SU-DHL-6 (cell line): ENCODE measurements at regions not wholly inside any gene's neighbourhood (a gene's known extent, or its start where the extent isn't known, plus 50 kb on each side); places are given as distances from the start of the nearest gene placed in this dataset.

Experiments used
- H2AFZ ChIP-seq: fragments of 200-600 bp; sonication (generic); 2 replicates; pipeline ENCODE4 v1.6.1; 2014; ENCODE audit warnings: low read depth, mild to moderate bottlenecking, moderate library complexity, mixed read lengths, antibody characterized with exemption, low read length; ENCODE audit not compliant: severe bottlenecking
- H3F3A ChIP-seq: fragments of 200-600 bp; shearing (Covaris generic); 2 replicates; pipeline ENCODE4 v1.6.0; 2016; ENCODE audit warnings: antibody characterized with exemption, mild to moderate bottlenecking; ENCODE audit not compliant: insufficient read depth
- H3K27ac ChIP-seq: fragments of 200-600 bp; sonication (generic); 2 replicates; pipeline ENCODE4 v1.5.1; 2016; ENCODE audit warnings: low read depth, mild to moderate bottlenecking, low read length, moderate library complexity, mixed read lengths
- H3K27me3 ChIP-seq: fragments of 200-600 bp; sonication (generic), shearing (Covaris generic); 2 replicates; pipeline ENCODE4 v1.6.0; 2014; ENCODE audit warnings: mild to moderate bottlenecking, low read length
- H3K36me3 ChIP-seq: fragments of 200-600 bp; sonication (generic); 2 replicates; pipeline ENCODE4 v1.6.1; 2014; ENCODE audit warnings: mild to moderate bottlenecking, low read length, mixed read lengths
- H3K4me2 ChIP-seq: fragments of 300-600, 200-600 bp; shearing (Covaris generic), sonication (generic); 2 replicates; pipeline ENCODE4 v1.6.0; 2014; ENCODE audit warnings: low read length, low read depth, mild to moderate bottlenecking; ENCODE audit not compliant: poor library complexity, severe bottlenecking
- H3K4me3 ChIP-seq: fragments of 200-600 bp; sonication (generic); 2 replicates; pipeline ENCODE4 v1.5.1; 2014; ENCODE audit warnings: antibody characterized with exemption, low read length, mild to moderate bottlenecking, mixed read lengths; ENCODE audit not compliant: insufficient read depth, poor library complexity, severe bottlenecking
- H3K79me2 ChIP-seq: fragments of 200-600 bp; sonication (generic); 2 replicates; pipeline ENCODE4 v1.6.1; 2014; ENCODE audit warnings: mild to moderate bottlenecking, low read length, moderate library complexity; ENCODE audit not compliant: insufficient read depth
- H3K9ac ChIP-seq: fragments of 200-600 bp; sonication (generic); 2 replicates; pipeline ENCODE4 v1.7.0; 2014; ENCODE audit warnings: mild to moderate bottlenecking, low read length
- H3K9me2 ChIP-seq: fragments of 200-600 bp; sonication (generic); replicated peaks from 2 replicates; pipeline ENCODE4 v1.6.1; 2014; ENCODE audit warnings: low read length; ENCODE audit not compliant: insufficient read depth
- H3K9me3 ChIP-seq: fragments of 200-600 bp; sonication (generic); 2 replicates; pipeline ENCODE4 v1.6.1; 2014; ENCODE audit warnings: low read length, mixed read lengths; ENCODE audit not compliant: insufficient read depth
- H4K20me1 ChIP-seq: fragments of 200-600 bp; sonication (generic); 2 replicates; pipeline ENCODE4 v1.6.1; 2014; ENCODE audit warnings: low read depth, mild to moderate bottlenecking, antibody characterized with exemption, low read length, moderate library complexity, mixed read lengths
- EZH2phosphoT487 ChIP-seq: fragments of 200-600 bp; sonication (generic), shearing (Covaris generic); conservative IDR thresholded peaks from 2 replicates; pipeline ENCODE4 v1.6.1; 2018; ENCODE audit warnings: mild to moderate bottlenecking, antibody characterized with exemption, low read length, moderate library complexity, mixed read lengths
- TF ChIP-seq, protein P1 (sequence below): fragments of 200-600 bp; sonication (generic); IDR thresholded peaks from one replicate; pipeline ENCODE4 v1.5.1; 2017; ENCODE audit warnings: antibody characterized with exemption, mild to moderate bottlenecking, low read length, moderate library complexity; ENCODE audit not compliant: insufficient read depth, poor library complexity, severe bottlenecking

DNA sequence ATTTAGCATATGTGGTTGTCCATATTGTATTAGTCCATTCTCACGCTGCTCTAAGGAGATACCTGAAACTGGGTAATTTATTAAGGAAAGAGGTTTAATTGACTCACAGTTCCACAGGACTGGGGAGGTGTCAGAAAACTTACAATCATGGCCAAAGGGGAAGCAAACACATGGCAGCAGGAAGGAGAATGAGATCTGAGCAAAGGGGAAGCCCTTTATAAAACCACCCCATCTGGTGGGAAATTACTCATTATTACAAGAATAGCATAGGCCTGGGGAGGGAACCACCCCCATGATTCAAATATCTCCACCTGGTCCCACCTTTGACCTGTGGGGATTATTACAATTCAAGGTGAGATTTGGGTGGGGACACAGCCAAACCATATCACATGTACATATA, 122.6 kb upstream of the ANK2 start:
- Histone ChIP-seq H2AFZ (no peak overlapping the region), H3K4me3 (no peak overlapping the region), H3K4me2 (no peak overlapping the region), H3K27me3 (no peaks in the 10 kb centered on the region), H3F3A (no peaks in the 10 kb centered on the region), H3K9me3 (no peaks in the 10 kb centered on the region), H3K9me2 (no peaks in the 10 kb centered on the region), H3K9ac (no peak overlapping the region), H3K36me3 (no peaks in the 10 kb centered on the region), H4K20me1 (no peaks in the 10 kb centered on the region), H3K27ac (no peak overlapping the region), H3K79me2 (no peaks in the 10 kb centered on the region)
- TF ChIP-seq, protein P1, sequence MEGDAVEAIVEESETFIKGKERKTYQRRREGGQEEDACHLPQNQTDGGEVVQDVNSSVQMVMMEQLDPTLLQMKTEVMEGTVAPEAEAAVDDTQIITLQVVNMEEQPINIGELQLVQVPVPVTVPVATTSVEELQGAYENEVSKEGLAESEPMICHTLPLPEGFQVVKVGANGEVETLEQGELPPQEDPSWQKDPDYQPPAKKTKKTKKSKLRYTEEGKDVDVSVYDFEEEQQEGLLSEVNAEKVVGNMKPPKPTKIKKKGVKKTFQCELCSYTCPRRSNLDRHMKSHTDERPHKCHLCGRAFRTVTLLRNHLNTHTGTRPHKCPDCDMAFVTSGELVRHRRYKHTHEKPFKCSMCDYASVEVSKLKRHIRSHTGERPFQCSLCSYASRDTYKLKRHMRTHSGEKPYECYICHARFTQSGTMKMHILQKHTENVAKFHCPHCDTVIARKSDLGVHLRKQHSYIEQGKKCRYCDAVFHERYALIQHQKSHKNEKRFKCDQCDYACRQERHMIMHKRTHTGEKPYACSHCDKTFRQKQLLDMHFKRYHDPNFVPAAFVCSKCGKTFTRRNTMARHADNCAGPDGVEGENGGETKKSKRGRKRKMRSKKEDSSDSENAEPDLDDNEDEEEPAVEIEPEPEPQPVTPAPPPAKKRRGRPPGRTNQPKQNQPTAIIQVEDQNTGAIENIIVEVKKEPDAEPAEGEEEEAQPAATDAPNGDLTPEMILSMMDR, result no peak
- TF ChIP-seq EZH2phosphoT487, result no peak

- TF ChIP-seq, protein P1, result no peak
- no peak for TF ChIP-seq EZH2phosphoT487
- Histone ChIP-seq H3K27me3 (no peaks in the 10 kb centered on the region), H3F3A (no peaks in the 10 kb centered on the region), H3K36me3 (no peaks in the 10 kb centered on the region), H3K4me2 (no peak overlapping the region), H3K9ac (no peak overlapping the region), H2AFZ (no peak overlapping the region), H4K20me1 (no peaks in the 10 kb centered on the region), H3K9me3 (no peaks in the 10 kb centered on the region), H3K27ac (no peak overlapping the region), H3K79me2 (no peaks in the 10 kb centered on the region), H3K9me2 (no peaks in the 10 kb centered on the region), H3K4me3 (no peak overlapping the region)
Measured at GRCh38 chr4:112927544-112927943, 121.9 kb upstream of the ANK2 start.

GRCh38 chr4:112931001-112931400, 118.5 kb upstream of the ANK2 start:
- TF ChIP-seq EZH2phosphoT487, result no peak
- TF ChIP-seq, protein P1, result no peak
- Histone ChIP-seq H3K9ac (no peak overlapping the region), H3K27me3 (no peaks in the 10 kb centered on the region)

DNA sequence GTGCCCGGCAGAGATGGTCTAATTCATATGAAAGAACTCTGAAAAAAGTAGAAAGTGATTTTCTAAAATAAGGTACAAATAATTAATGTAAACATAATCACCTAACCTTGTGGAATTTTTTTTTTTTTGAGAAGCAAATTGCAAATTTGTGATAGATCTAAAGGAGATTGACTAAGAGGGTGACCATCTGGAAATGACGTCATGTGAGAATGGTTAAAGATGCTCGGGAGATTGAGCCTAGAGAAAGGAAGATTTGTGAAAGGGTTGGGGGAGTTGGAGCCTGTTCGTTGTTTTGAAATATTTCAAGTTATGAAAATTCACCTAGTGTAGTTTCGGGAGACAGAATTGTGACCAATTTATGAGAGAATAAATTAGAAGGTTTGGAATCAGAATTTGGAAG, 115.7 kb upstream of the ANK2 start:
- no peaks in the 10 kb centered on the region for H3K9me3 ChIP-seq

More at GRCh38 chr4:112931001-112931400, 118.5 kb upstream of the ANK2 start:
- H3K9me2 ChIP-seq, result no peaks in the 10 kb centered on the region
- H3K79me2 ChIP-seq, result no peaks in the 10 kb centered on the region
- H3K36me3 ChIP-seq, result no peaks in the 10 kb centered on the region
- no peaks in the 10 kb centered on the region for H3F3A ChIP-seq
- no peaks in the 10 kb centered on the region for H3K9me3 ChIP-seq
- H3K4me2 ChIP-seq, result no peak overlapping the region
- no peak overlapping the region for H3K27ac ChIP-seq
- H2AFZ ChIP-seq, result no peak overlapping the region
- no peaks in the 10 kb centered on the region for H4K20me1 ChIP-seq
- no peak overlapping the region for H3K4me3 ChIP-seq

More for the DNA sequence above, 115.7 kb upstream of the ANK2 start:
- no peak for TF ChIP-seq EZH2phosphoT487
- TF ChIP-seq, protein P1, result no peak
- Histone ChIP-seq H3K27me3 (no peaks in the 10 kb centered on the region), H2AFZ (no peak overlapping the region), H3K36me3 (no peaks in the 10 kb centered on the region), H3K9me2 (no peaks in the 10 kb centered on the region), H3K4me3 (no peak overlapping the region), H3K4me2 (no peak overlapping the region), H3F3A (no peaks in the 10 kb centered on the region), H3K27ac (no peak overlapping the region), H4K20me1 (no peaks in the 10 kb centered on the region), H3K79me2 (no peaks in the 10 kb centered on the region), H3K9ac (no peak overlapping the region)
